Gastrocnemius medialis (tissue), 4 donors: ENCODE measurements at regions not wholly inside any gene's neighbourhood (a gene's known extent, or its start where the extent isn't known, plus 50 kb on each side); places are given as distances from the start of the nearest gene placed in this dataset.

ENCODE experiments used
- ATAC-seq, 2 donors: fragments of 150-250 bp; one replicate each; pipeline ENCODE4 v1.9.1; 2016
- DNase-seq, 2 donors: peaks; one replicate each; pipeline ENCODE4 v3.0.0-alpha.2; 2019
- H3K27ac ChIP-seq, 4 donors: fragments of 200-600 bp; sonication (generic); 1 replicate in 1 of 4; 2 replicates in 3 of 4; pipeline ENCODE4 v1.5.1; 2016 to 2018; ENCODE audit warnings: mild to moderate bottlenecking in 2 of 4, moderate library complexity in 1 of 4
- H3K27me3 ChIP-seq, 3 donors: fragments of 200-600 bp; sonication (generic) in 2 of 3; 1 replicate in 1 of 3; 2 replicates in 2 of 3; pipeline versions ENCODE4 v1.5.1 to v1.6.0; 2016 to 2019; ENCODE audit warnings: mild to moderate bottlenecking in 1 of 3, moderate library complexity in 1 of 3
- H3K36me3 ChIP-seq, 2 donors: fragments of 200-600 bp; sonication (generic) in 1 of 2; one replicate each; pipeline ENCODE4 v1.5.1; 2017 to 2018
- H3K4me1 ChIP-seq, 2 donors: fragments of 200-600 bp; sonication (generic) in 1 of 2; one replicate each; pipeline ENCODE4 v1.5.1; 2016 to 2017; ENCODE audit warnings: mild to moderate bottlenecking in 2 of 2
- H3K4me3 ChIP-seq, 4 donors: fragments of 200-600 bp; sonication (generic) in 3 of 4; 1 replicate in 1 of 4; 2 replicates in 3 of 4; pipeline ENCODE4 v1.5.1; 2016 to 2019; ENCODE audit warnings: mild to moderate bottlenecking in 2 of 4
- H3K9me3 ChIP-seq, 3 donors: fragments of 200-600 bp; sonication (generic) in 2 of 3; 1 replicate in 1 of 3; 2 replicates in 2 of 3; pipeline ENCODE4 v1.5.1; 2016 to 2019
- POLR2A ChIP-seq, 2 donors: fragments of 450-650 bp; IDR thresholded peaks; one replicate each; pipeline ENCODE4 v1.6.1; 2017; ENCODE audit warnings: antibody characterized with exemption in 2 of 2, mild to moderate bottlenecking in 2 of 2, moderate library complexity in 2 of 2
- in situ Hi-C, 4 donors: fragments of 200-750 bp; cut with MboI; loops; one replicate each; pipeline versions ENCODE4 v1.15.0 to v1.8.0; 2017; ENCODE audit warnings: low sequenced_read_pairs in 4 of 4
- intact Hi-C: fragments of 100-400 bp; cut with DNase I; formaldehyde crosslinking; loops from one replicate; pipeline ENCODE4 v1.15.1; 2023; ENCODE audit warnings: low total_unique reads
- TF ChIP-seq, protein P1 (sequence below), 5 experiments: fragments of 450-650 bp in 3 of 5; fragments of 200-600 bp in 2 of 5; sonication (generic) in 2 of 5; IDR thresholded peaks in 4 of 5; conservative IDR thresholded peaks in 1 of 5; 1 replicate in 4 of 5; 2 replicates in 1 of 5; pipeline ENCODE4 v1.5.1; 2016 to 2019; ENCODE audit warnings: antibody characterized with exemption in 5 of 5, mild to moderate bottlenecking in 3 of 5, moderate library complexity in 3 of 5

DNA sequence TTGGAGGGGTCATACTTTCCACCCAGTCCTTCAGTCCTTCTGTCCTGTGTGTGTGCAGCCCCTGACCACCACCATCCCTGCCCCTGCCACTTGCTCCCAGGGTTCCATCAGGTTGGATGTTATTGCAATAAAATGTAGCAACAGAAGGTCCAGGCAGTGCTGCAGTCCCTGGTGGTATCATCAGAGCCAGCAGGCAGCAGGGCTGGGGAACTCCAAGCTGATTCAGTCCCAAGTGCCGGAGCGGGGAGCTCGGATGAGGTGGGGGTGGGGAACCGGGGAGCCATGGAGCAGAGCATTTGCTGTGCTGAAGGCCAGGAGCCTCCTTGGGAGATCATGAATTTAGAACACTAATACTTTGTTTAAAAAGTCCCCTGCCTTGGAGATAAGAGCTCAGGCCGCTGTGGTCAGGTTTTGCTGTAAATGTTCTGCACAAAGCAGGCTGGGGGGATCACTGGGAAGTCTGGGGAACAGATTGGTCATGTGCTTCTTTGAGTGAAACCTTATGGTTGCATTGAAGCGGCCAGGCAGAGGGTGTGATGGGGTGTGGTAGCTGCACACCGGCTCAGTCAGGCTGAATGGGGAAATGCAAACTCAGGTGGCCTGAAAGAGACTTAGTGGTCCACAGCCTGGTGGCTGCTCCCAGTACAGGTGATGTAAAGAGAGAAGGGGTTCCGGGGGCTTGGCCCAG is 225.9 kb downstream of the SEC14L1 start:
- peaks cover 50 to 71% of the 10 kb centered on the region in 2 donors for H3K4me1 ChIP-seq
- no peaks in the 10 kb centered on the region for H3K36me3 ChIP-seq
- ATAC-seq (no peak), DNase-seq (no peak)
- in situ Hi-C loops, result no loop called here
- H3K27me3 ChIP-seq, result no peaks in the 10 kb centered on the region
- no peak overlapping the region for H3K4me3 ChIP-seq
- peak overlapping the region; percentile 79 to 98 (median 88) for H3K27ac ChIP-seq
- TF ChIP-seq POLR2A (IDR thresholded peaks at IDR 0.05), result no peak
- TF ChIP-seq, protein P1, sequence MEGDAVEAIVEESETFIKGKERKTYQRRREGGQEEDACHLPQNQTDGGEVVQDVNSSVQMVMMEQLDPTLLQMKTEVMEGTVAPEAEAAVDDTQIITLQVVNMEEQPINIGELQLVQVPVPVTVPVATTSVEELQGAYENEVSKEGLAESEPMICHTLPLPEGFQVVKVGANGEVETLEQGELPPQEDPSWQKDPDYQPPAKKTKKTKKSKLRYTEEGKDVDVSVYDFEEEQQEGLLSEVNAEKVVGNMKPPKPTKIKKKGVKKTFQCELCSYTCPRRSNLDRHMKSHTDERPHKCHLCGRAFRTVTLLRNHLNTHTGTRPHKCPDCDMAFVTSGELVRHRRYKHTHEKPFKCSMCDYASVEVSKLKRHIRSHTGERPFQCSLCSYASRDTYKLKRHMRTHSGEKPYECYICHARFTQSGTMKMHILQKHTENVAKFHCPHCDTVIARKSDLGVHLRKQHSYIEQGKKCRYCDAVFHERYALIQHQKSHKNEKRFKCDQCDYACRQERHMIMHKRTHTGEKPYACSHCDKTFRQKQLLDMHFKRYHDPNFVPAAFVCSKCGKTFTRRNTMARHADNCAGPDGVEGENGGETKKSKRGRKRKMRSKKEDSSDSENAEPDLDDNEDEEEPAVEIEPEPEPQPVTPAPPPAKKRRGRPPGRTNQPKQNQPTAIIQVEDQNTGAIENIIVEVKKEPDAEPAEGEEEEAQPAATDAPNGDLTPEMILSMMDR (IDR thresholded peaks at IDR 0.05 in 4 of 5, conservative IDR thresholded peaks at IDR 0.05 in 1 of 5), result peak in 1 of 5 experiments; percentile 7
- intact Hi-C loops, result loop anchor here (2.0 kb wide), 1 partner anchor 58 kb away; no protein-coding TSS in a partner anchor
- no peaks in the 10 kb centered on the region for H3K9me3 ChIP-seq

DNA sequence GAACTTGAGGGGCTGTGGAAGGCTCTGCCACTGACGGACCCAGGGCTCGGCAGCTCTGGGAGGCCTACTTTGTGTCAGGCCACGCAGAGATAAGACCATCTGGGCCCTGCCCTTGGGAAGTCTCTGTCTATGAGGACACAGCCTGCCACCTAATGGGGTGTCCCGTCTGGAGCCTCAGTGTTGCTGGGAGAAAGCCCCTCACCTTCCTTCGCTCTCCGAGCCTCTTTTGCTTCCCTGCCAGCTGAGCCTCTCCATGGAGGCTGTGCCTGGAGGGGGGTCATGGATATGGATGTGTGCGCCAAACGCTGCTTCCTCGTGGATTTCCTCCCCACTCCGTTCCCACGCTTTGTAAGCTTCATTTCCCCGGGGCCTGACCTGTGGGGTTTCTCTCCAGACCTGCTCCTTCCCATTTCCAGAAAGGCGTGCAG is 228.8 kb downstream of the SEC14L1 start:
- Histone ChIP-seq H3K4me1 (peaks cover 63 to 65% of the 10 kb centered on the region in 2 donors), H3K4me3 (no peak overlapping the region), H3K27ac (peak overlapping the region in 3 of 4 donors; percentile 29 to 96 (median 92)), H3K27me3 (no peaks in the 10 kb centered on the region), H3K36me3 (no peaks in the 10 kb centered on the region), H3K9me3 (no peaks in the 10 kb centered on the region)
- no peak for DNase-seq
- intact Hi-C loops, result no loop called here
- ATAC-seq, result no peak
- in situ Hi-C loops, result no loop called here
- TF ChIP-seq, protein P1 (IDR thresholded peaks at IDR 0.05 in 4 of 5, conservative IDR thresholded peaks at IDR 0.05 in 1 of 5), result no peak
- no peak for TF ChIP-seq POLR2A (IDR thresholded peaks at IDR 0.05)

DNA sequence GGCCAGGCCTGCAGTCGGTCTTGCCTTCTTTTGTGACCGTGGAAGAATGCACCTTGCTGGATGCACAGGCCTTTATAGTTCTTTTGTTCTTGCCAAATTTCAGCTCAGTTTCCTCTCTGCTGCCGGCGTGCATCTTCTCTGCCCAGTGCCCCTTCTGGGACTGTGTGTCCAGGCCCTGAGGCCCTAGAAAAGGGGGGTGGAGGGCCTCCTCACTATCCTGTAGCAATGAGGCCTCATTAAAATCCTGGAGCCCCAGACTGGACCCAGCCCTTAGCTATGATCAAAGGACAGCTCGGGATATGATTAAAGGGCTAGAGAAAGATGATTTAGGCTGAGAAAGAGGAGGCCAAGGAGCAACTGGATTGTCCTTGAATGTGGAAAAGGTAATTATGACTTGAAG is 229.8 kb downstream of the SEC14L1 start:
- intact Hi-C loops, result loop anchor here (5.0 kb wide), 1 partner anchor 38 kb away; no protein-coding TSS in a partner anchor
- Histone ChIP-seq H3K27ac (peak overlapping the region; percentile 85 to 96 (median 89)), H3K36me3 (no peaks in the 10 kb centered on the region), H3K9me3 (no peaks in the 10 kb centered on the region), H3K27me3 (no peaks in the 10 kb centered on the region), H3K4me3 (no peak overlapping the region), H3K4me1 (peaks cover 64 to 65% of the 10 kb centered on the region in 2 donors)
- TF ChIP-seq, protein P1 (IDR thresholded peaks at IDR 0.05 in 4 of 5, conservative IDR thresholded peaks at IDR 0.05 in 1 of 5), result no peak
- TF ChIP-seq POLR2A (IDR thresholded peaks at IDR 0.05), result no peak
- DNase-seq, result no peak
- ATAC-seq, result no peak
- in situ Hi-C loops, result no loop called here

DNA sequence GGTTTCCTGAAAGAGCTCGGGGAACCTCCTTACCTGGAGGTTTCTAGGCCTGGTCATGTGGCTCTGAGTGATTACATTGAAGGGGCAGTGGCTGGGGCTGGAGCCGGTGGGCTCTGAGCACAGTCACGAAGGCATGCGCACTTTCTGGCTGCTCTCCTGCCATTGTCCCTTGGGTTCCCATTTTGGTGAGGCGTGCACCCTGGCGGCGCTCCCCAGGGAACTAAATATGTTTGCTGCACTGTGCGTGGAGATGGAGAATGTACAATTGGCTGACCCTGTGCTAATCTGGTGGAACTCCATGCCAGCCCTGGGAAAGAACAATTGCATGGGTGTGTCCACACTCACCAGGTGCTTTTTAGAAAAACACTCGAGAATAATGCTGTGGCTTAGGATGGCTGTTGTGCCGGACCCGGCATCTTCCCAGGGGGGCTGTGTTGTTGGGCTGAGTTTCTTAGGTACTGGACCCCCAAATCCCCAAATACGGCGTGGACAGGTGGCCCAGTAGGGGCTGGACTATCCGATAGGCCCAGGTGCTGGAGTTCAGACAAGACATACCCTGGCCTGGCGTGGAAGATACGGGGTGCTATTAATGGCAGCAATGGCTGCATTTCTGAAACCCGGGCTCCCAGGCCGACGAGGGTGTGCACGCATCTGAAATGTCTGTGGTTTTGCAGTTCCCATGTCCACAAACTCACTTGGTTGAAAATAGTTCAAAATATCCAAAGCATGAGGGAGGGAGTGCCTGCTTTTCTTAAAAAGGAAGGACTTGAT is 230.5 kb downstream of the SEC14L1 start:
- Histone ChIP-seq H3K27me3 (no peaks in the 10 kb centered on the region), H3K4me1 (peaks cover 63 to 65% of the 10 kb centered on the region in 2 donors), H3K9me3 (no peaks in the 10 kb centered on the region), H3K36me3 (no peaks in the 10 kb centered on the region), H3K4me3 (peak overlapping the region in 1 of 4 donors; percentile 11), H3K27ac (peak overlapping the region; percentile 85 to 96 (median 89))
- DNase-seq (peak in 1 of 2 donors; percentile 60), ATAC-seq (peak in 1 of 2 donors; percentile 17)
- intact Hi-C loops, result loop anchor here (5.0 kb wide), 1 partner anchor 39 kb away; no protein-coding TSS in a partner anchor
- in situ Hi-C loops, result no loop called here
- no peak for TF ChIP-seq POLR2A (IDR thresholded peaks at IDR 0.05)
- TF ChIP-seq, protein P1 (IDR thresholded peaks at IDR 0.05 in 4 of 5, conservative IDR thresholded peaks at IDR 0.05 in 1 of 5), result no peak
